Aorta (tissue), 5 donors: ENCODE measurements at regions not wholly inside any gene's neighbourhood (a gene's known extent, or its start where the extent isn't known, plus 50 kb on each side); places are given as distances from the start of the nearest gene placed in this dataset.

Experiments
- ATAC-seq: fragments of 200-7000 bp; cut with Tn5 transposase; one replicate; pipeline ENCODE4 v1.9.1; 2022; ENCODE audit warnings: moderate library complexity; ENCODE audit not compliant: low FRiP score
- DNase-seq, 2 donors: peaks; one replicate each; pipeline ENCODE4 v3.0.0-alpha.2; 2020
- H3K27ac ChIP-seq, 2 donors: one replicate each; pipeline ENCODE4 v1.5.1; 2013; ENCODE audit warnings: low read length in 2 of 2, mild to moderate bottlenecking in 2 of 2, moderate library complexity in 2 of 2, control low read depth in 1 of 2, inconsistent platforms in 1 of 2, low read depth in 1 of 2
- H3K27me3 ChIP-seq, 2 donors: one replicate each; pipeline ENCODE4 v1.6.1; 2013; ENCODE audit warnings: control low read depth in 1 of 2, low read length in 1 of 2, mild to moderate bottlenecking in 1 of 2, moderate library complexity in 1 of 2; ENCODE audit not compliant: insufficient read depth in 2 of 2, control insufficient read depth in 1 of 2
- H3K36me3 ChIP-seq, 2 donors: one replicate each; pipeline ENCODE4 v1.6.1; 2013; ENCODE audit warnings: control low read depth in 1 of 2, low read length in 1 of 2, mild to moderate bottlenecking in 1 of 2; ENCODE audit not compliant: insufficient read depth in 2 of 2, control insufficient read depth in 1 of 2
- H3K4me1 ChIP-seq, 2 donors: one replicate each; pipeline ENCODE4 v1.6.1; 2013; ENCODE audit warnings: low read length in 2 of 2, control low read depth in 1 of 2, mild to moderate bottlenecking in 1 of 2, moderate library complexity in 1 of 2; ENCODE audit not compliant: insufficient read depth in 2 of 2, control insufficient read depth in 1 of 2
- H3K4me3 ChIP-seq, 2 donors: one replicate each; pipeline ENCODE4 v1.5.1; 2013; ENCODE audit warnings: low read length in 2 of 2, control low read depth in 1 of 2, mild to moderate bottlenecking in 1 of 2
- H3K9me3 ChIP-seq: one replicate; pipeline ENCODE4 v1.6.1; 2013; ENCODE audit warnings: mild to moderate bottlenecking, low read length; ENCODE audit not compliant: control insufficient read depth
- WGBS, 2 donors: extraction: QIAGEN DNeasy Blood & Tissue Kit; methylation state at CpG; one replicate each; pipeline ENCODE4 v1.1.7; 2013; 5-methylcytosine and 5-hydroxymethylcytosine counted together
- intact Hi-C, 2 donors: fragments of 100-400 bp; cut with DNase I; formaldehyde crosslinking; loops; one replicate each; pipeline versions ENCODE4 v1.14.2 to v1.15.0; 2022
- donor health status: healthy with polysubstance abuse.
- donor health status: Bipolar disorder and iron deficiency.
- donor health status: DM: no; HTN: no; CAD: no.
- donor health status: DM: no; HTN: no; CAD: no.
- donor health status: DM: yes; HTN: yes; CAD: no.

GRCh38 chr11:15794361-15795150 is 561.8 kb downstream of the SOX6 start:
- H3K36me3 ChIP-seq = no peaks in the 10 kb centered on the region
- H3K9me3 ChIP-seq = no peaks in the 10 kb centered on the region
- no peak overlapping the region for H3K4me3 ChIP-seq
- no peak for ATAC-seq
- intact Hi-C loops = no loop called here
- H3K4me1 ChIP-seq = peaks cover 0 to 6% of the 10 kb centered on the region in 2 donors
- no peak for DNase-seq
- no peaks in the 10 kb centered on the region for H3K27me3 ChIP-seq
- WGBS, 2 donors = 95% methylated on average over 3 of the region's 3 CpGs
- H3K27ac ChIP-seq = no peak overlapping the region

GRCh38 chr11:15795378-15795777 is 561.0 kb downstream of the SOX6 start:
- Histone ChIP-seq H3K4me1 (peaks cover 0 to 6% of the 10 kb centered on the region in 2 donors), H3K4me3 (no peak overlapping the region), H3K36me3 (no peaks in the 10 kb centered on the region), H3K9me3 (no peaks in the 10 kb centered on the region), H3K27me3 (no peaks in the 10 kb centered on the region), H3K27ac (no peak overlapping the region)
- DNase-seq (no peak), ATAC-seq (no peak)
- 95 to 98% methylated on average over 2 of the region's 2 CpGs for WGBS, 2 donors
- intact Hi-C loops = no loop called here

GRCh38 chr11:15800111-15800800 is 556.1 kb downstream of the SOX6 start:
- WGBS, 2 donors = 28 to 33% methylated on average over 4 of the region's 4 CpGs
- Histone ChIP-seq H3K9me3 (no peaks in the 10 kb centered on the region), H3K4me1 (peaks cover 2 to 16% of the 10 kb centered on the region in 2 donors), H3K4me3 (no peak overlapping the region), H3K27me3 (no peaks in the 10 kb centered on the region), H3K27ac (peak overlapping the region in 1 of 2 donors; percentile 50), H3K36me3 (no peaks in the 10 kb centered on the region)
- DNase-seq = peak in 1 of 2 donors; percentile 89
- peak; percentile 51 for ATAC-seq
- intact Hi-C loops = loop anchor here in 1 of 2 donors (5.0 kb wide), 1 partner anchor 148 kb away; no protein-coding TSS in a partner anchor

DNA sequence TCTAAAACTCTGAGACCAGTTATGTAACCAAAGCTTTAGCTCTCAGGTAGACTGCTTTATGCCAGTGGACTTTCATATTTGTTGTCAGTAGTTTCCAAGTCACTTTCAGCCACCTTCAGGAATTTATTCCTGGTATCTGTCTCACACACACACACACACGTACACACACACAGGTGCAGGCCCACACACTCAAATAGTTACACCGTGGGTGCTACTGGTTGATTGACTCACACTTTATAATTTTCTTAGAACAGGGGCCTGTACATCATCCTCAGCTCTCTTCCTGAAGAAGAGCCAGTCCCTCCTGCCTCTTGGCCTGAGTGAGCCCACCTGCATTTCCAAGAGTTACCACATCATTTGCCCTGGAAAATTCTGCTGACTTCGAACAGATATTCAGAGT is 555.2 kb downstream of the SOX6 start:
- Histone ChIP-seq H3K36me3 (no peaks in the 10 kb centered on the region), H3K4me1 (peaks cover 3 to 16% of the 10 kb centered on the region in 2 donors), H3K4me3 (no peak overlapping the region), H3K27ac (peak overlapping the region; percentile 36 to 84), H3K27me3 (no peaks in the 10 kb centered on the region), H3K9me3 (no peaks in the 10 kb centered on the region)
- no peak for ATAC-seq
- WGBS, 2 donors = 62% methylated on average over 3 of the region's 3 CpGs
- intact Hi-C loops = loop anchor here in 1 of 2 donors (5.0 kb wide), 1 partner anchor 149 kb away; no protein-coding TSS in a partner anchor
- no peak for DNase-seq

- ATAC-seq = no peak
- H3K4me3 ChIP-seq = no peak overlapping the region
- H3K27me3 ChIP-seq = no peaks in the 10 kb centered on the region
- peak overlapping the region; percentile 36 to 84 for H3K27ac ChIP-seq
- 2 to 9% methylated on average over 5 of the region's 5 CpGs for WGBS, 2 donors
- no peaks in the 10 kb centered on the region for H3K36me3 ChIP-seq
- no peaks in the 10 kb centered on the region for H3K9me3 ChIP-seq
- intact Hi-C loops = loop anchor here in 1 of 2 donors (5.0 kb wide), 1 partner anchor 149 kb away; no protein-coding TSS in a partner anchor
- peaks cover 7 to 16% of the 10 kb centered on the region in 2 donors for H3K4me1 ChIP-seq
- DNase-seq = no peak
Observed at GRCh38 chr11:15801616-15802015, 554.7 kb downstream of the SOX6 start.

DNA sequence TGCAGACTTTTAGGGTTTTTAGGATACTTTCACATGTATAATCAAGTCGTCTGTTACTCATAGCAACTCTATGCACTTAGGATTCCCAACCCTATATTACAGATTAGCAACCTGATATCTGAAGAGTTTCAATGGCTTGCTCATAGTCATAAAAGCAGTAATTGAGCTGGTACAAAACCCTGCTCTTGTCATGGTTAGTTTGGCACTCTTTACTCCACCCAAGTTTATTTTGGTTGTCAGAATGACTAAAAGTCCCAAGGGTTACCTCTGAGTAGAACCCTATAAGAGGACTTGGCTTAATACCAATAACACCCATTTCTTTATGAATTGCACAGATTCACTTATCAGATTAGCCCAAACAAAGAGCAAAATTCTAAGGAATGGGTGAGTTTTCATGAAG is 550.6 kb downstream of the SOX6 start:
- Histone ChIP-seq H3K9me3 (no peaks in the 10 kb centered on the region), H3K36me3 (no peaks in the 10 kb centered on the region), H3K4me3 (no peak overlapping the region), H3K27ac (no peak overlapping the region), H3K4me1 (peaks cover 7 to 14% of the 10 kb centered on the region in 2 donors), H3K27me3 (no peaks in the 10 kb centered on the region)
- intact Hi-C loops = no loop called here
- ATAC-seq (no peak), DNase-seq (no peak)
- WGBS, 2 donors = 91 to 92% methylated on average over 1 of the region's 1 CpG

GRCh38 chr11:15806217-15806616 is 550.1 kb downstream of the SOX6 start:
- DNase-seq (peak in 1 of 2 donors; percentile 47), ATAC-seq (no peak)
- Histone ChIP-seq H3K4me1 (peaks cover 7 to 12% of the 10 kb centered on the region in 2 donors), H3K4me3 (no peak overlapping the region), H3K27ac (no peak overlapping the region), H3K36me3 (no peaks in the 10 kb centered on the region), H3K27me3 (no peaks in the 10 kb centered on the region), H3K9me3 (no peaks in the 10 kb centered on the region)
- WGBS, 2 donors = 15 to 17% methylated on average over 4 of the region's 4 CpGs
- intact Hi-C loops = no loop called here

GRCh38 chr11:15807827-15808226 is 548.5 kb downstream of the SOX6 start:
- no peak overlapping the region for H3K4me3 ChIP-seq
- no peaks in the 10 kb centered on the region for H3K9me3 ChIP-seq
- peaks cover 5 to 7% of the 10 kb centered on the region in 2 donors for H3K4me1 ChIP-seq
- ATAC-seq (no peak), DNase-seq (no peak)
- H3K36me3 ChIP-seq = no peaks in the 10 kb centered on the region
- WGBS, 2 donors = 91 to 98% methylated on average over 2 of the region's 2 CpGs
- no peaks in the 10 kb centered on the region for H3K27me3 ChIP-seq
- intact Hi-C loops = no loop called here
- no peak overlapping the region for H3K27ac ChIP-seq
